ENCODE measurements at regions not wholly inside any gene's neighbourhood (a gene's known extent, or its start where the extent isn't known, plus 50 kb on each side); places are given as distances from the start of the nearest gene placed in this dataset.
"Not testable (repeated sequence)": the region's sequence is repeated elsewhere in the genome, so short reads cannot be mapped to it uniquely, and the experiment has no call there.

GRCh38 chr15:58378241-58379085 lies 53.3 kb upstream of the LIPC start:
- no peaks in the 10 kb centered on the region for H3K36me3 ChIP-seq (ENCODE audit: control insufficient read depth, insufficient read depth, low read length)
- H3K4me1 ChIP-seq (ENCODE audit: control insufficient read depth, insufficient read depth, low read length) = no peaks in the 10 kb centered on the region
- no peaks in the 10 kb centered on the region for H3K27me3 ChIP-seq (ENCODE audit: control insufficient read depth, insufficient read depth, low read length)
- 75% methylated on average over 4 of the region's 6 CpGs for WGBS (ENCODE audit: insufficient coverage)
- H3K27ac ChIP-seq (ENCODE audit: low read length) = no peak overlapping the region
- peaks cover 2% of the 10 kb centered on the region for H3K9me3 ChIP-seq (replicated peaks; ENCODE audit: control insufficient read depth, low read depth, low read length)
- DNase-seq = no peak
- no peak overlapping the region for H3K4me3 ChIP-seq (ENCODE audit: low read length)

GRCh38 chr15:58379454-58379853 lies 52.3 kb upstream of the LIPC start:
- H3K36me3 ChIP-seq (ENCODE audit: control insufficient read depth, insufficient read depth, low read length); DNase-seq: not testable (repeated sequence)

GRCh38 chr15:58380280-58380945 lies 51.4 kb upstream of the LIPC start:
- no peaks in the 10 kb centered on the region for H3K27me3 ChIP-seq (ENCODE audit: control insufficient read depth, insufficient read depth, low read length)
- no peaks in the 10 kb centered on the region for H3K4me1 ChIP-seq (ENCODE audit: control insufficient read depth, insufficient read depth, low read length)
- H3K9me3 ChIP-seq (replicated peaks; ENCODE audit: control insufficient read depth, low read depth, low read length) = peaks cover 2% of the 10 kb centered on the region
- 75% methylated on average over 1 of the region's 4 CpGs for WGBS (ENCODE audit: insufficient coverage)
- no peak overlapping the region for H3K27ac ChIP-seq (ENCODE audit: low read length)
- H3K4me3 ChIP-seq (ENCODE audit: low read length) = no peak overlapping the region
- H3K36me3 ChIP-seq (ENCODE audit: control insufficient read depth, insufficient read depth, low read length) = no peaks in the 10 kb centered on the region
- DNase-seq = no peak

More at GRCh38 chr15:58379454-58379853, 52.3 kb upstream of the LIPC start:
- H3K4me1 ChIP-seq (ENCODE audit: control insufficient read depth, insufficient read depth, low read length); H3K27me3 ChIP-seq (ENCODE audit: control insufficient read depth, insufficient read depth, low read length); H3K27ac ChIP-seq (ENCODE audit: low read length); H3K4me3 ChIP-seq (ENCODE audit: low read length); H3K9me3 ChIP-seq (replicated peaks; ENCODE audit: control insufficient read depth, low read depth, low read length): not testable (repeated sequence)

GRCh38 chr15:58381697-58382096 lies 50.1 kb upstream of the LIPC start:
- H3K9me3 ChIP-seq (replicated peaks; ENCODE audit: control insufficient read depth, low read depth, low read length) = peaks cover 2% of the 10 kb centered on the region
- no peaks in the 10 kb centered on the region for H3K27me3 ChIP-seq (ENCODE audit: control insufficient read depth, insufficient read depth, low read length)
- no peak overlapping the region for H3K27ac ChIP-seq (ENCODE audit: low read length)
- no peaks in the 10 kb centered on the region for H3K36me3 ChIP-seq (ENCODE audit: control insufficient read depth, insufficient read depth, low read length)
- H3K4me1 ChIP-seq (ENCODE audit: control insufficient read depth, insufficient read depth, low read length) = no peaks in the 10 kb centered on the region
- no peak overlapping the region for H3K4me3 ChIP-seq (ENCODE audit: low read length)
- 59% methylated on average over 3 of the region's 4 CpGs for WGBS (ENCODE audit: insufficient coverage)
- no peak for DNase-seq
